Panc1 (cell line): ENCODE measurements at regions not wholly inside any gene's neighbourhood (a gene's known extent, or its start where the extent isn't known, plus 50 kb on each side); places are given as distances from the start of the nearest gene placed in this dataset.

Experiments used
- ATAC-seq: fragments of 200-7000 bp; cut with Tn5 transposase; 2 replicates; pipeline ENCODE4 v1.9.1; 2020; ENCODE audit warnings: mild to moderate bottlenecking, moderate library complexity
- BruUV-seq: library from RNA; stranded (reverse); fragments of 400-500 nt; replicated peaks from 2 replicates; lab custom pipeline; 2021; lab: Mats Ljungman, UMichigan
- CTCF ChIA-PET: fragments of 300-600 bp; sonication (Branson Sonifier 250); formaldehyde crosslinking; loops from one replicate; lab custom pipeline; 2022; ENCODE audit warnings: antibody characterized with exemption; lab: Charles Lee
- POLR2A ChIA-PET: fragments of 300-600 bp; sonication (Branson Sonifier 250); formaldehyde crosslinking; loops from one replicate; lab custom pipeline; 2022; ENCODE audit warnings: antibody characterized with exemption; lab: Charles Lee
- DNase-seq: peaks from one replicate; pipeline ENCODE4 v3.0.0-alpha.2; 2010; ENCODE audit warnings: low read depth, low spot score
- H3K27ac ChIP-seq: 2 replicates; pipeline ENCODE4 v1.5.1; 2011; ENCODE audit warnings: mild to moderate bottlenecking, low read length, inconsistent platforms
- H3K27me3 ChIP-seq: fragments of 200-500 bp; sonication (Bioruptor generic); 2 replicates; pipeline ENCODE4 v1.6.0; 2014; ENCODE audit warnings: low read length, inconsistent platforms; ENCODE audit not compliant: control insufficient read depth, insufficient read depth
- H3K36me3 ChIP-seq: fragments of 200-500 bp; sonication (Bioruptor generic); 2 replicates; pipeline ENCODE4 v1.5.1; 2014; ENCODE audit warnings: inconsistent platforms, mild to moderate bottlenecking, low read length, moderate library complexity; ENCODE audit not compliant: control insufficient read depth, insufficient read depth
- H3K4me1 ChIP-seq: 2 replicates; pipeline ENCODE4 v1.5.1; 2011; ENCODE audit warnings: inconsistent platforms, mild to moderate bottlenecking, low read length, moderate library complexity; ENCODE audit not compliant: control insufficient read depth, insufficient read depth
- H3K4me3 ChIP-seq, 2 experiments: 2 replicates each; pipeline ENCODE4 v1.5.1; 2011 to 2012; ENCODE audit warnings: low read depth in 2 of 2, low read length in 2 of 2, mild to moderate bottlenecking in 2 of 2, inconsistent platforms in 1 of 2, moderate library complexity in 1 of 2
- H3K9me3 ChIP-seq: fragments of 200-500 bp; sonication (Bioruptor generic); 2 replicates; pipeline ENCODE4 v1.5.1; 2014; ENCODE audit warnings: low read depth, mild to moderate bottlenecking, inconsistent platforms, low read length, moderate library complexity; ENCODE audit not compliant: control insufficient read depth, insufficient read depth
- POLR2AphosphoS5 ChIP-seq: IDR thresholded peaks from 2 replicates; pipeline ENCODE4 v1.6.1; 2012; ENCODE audit warnings: mild to moderate bottlenecking, low read depth, low read length, moderate library complexity
- REST ChIP-seq, 2 experiments: IDR thresholded peaks; 2 replicates each; pipeline ENCODE4 v1.6.1; 2011 to 2012; ENCODE audit warnings: low read depth in 2 of 2, control low read depth in 1 of 2, low read length in 1 of 2, mild to moderate bottlenecking in 1 of 2, moderate library complexity in 1 of 2; ENCODE audit not compliant: insufficient read depth in 1 of 2
- SIN3A ChIP-seq: IDR thresholded peaks from 2 replicates; pipeline ENCODE4 v1.6.1; 2012; ENCODE audit warnings: low read depth, mild to moderate bottlenecking, low read length, moderate library complexity, borderline replicate concordance; ENCODE audit not compliant: insufficient read depth
- TCF7L2 ChIP-seq: IDR thresholded peaks from 2 replicates; pipeline ENCODE4 v1.6.1; 2011; ENCODE audit warnings: mild to moderate bottlenecking, low read depth, low read length, inconsistent platforms
- in situ Hi-C: cut with HindIII; loops from 2 replicates; pipeline ENCODE4 v1.10.0; 2016; ENCODE audit warnings: low sequenced_read_pairs, low pct_unique_long_range_greater_than_20kb
- intact Hi-C: fragments of 100-400 bp; cut with micrococcal nuclease; formaldehyde crosslinking; loops from one replicate; pipeline ENCODE4 v1.10.0; 2022; ENCODE audit not compliant: unreplicated experiment
- TF ChIP-seq, protein P1 (sequence below): fragments of 450-650 bp; IDR thresholded peaks from 2 replicates; pipeline ENCODE4 v1.5.1; 2017; ENCODE audit warnings: mild to moderate bottlenecking

- no peak overlapping the region for H3K27ac ChIP-seq
- intact Hi-C loops, result no loop called here
- no peak overlapping the region for H3K4me3 ChIP-seq
- 0 out of 2 replicates have a peak, but pooled peaks cover 8% of the 10 kb centered on the region for H3K4me1 ChIP-seq
- POLR2A ChIA-PET, result interaction anchor here (0.6 kb wide), 2 partner anchors 35 to 195 kb away, joined by 4 to 14 read pairs; no protein-coding TSS in a partner anchor
- DNase-seq, result no peak
- H3K27me3 ChIP-seq, result no peaks in the 10 kb centered on the region
- TF ChIP-seq, protein P1, sequence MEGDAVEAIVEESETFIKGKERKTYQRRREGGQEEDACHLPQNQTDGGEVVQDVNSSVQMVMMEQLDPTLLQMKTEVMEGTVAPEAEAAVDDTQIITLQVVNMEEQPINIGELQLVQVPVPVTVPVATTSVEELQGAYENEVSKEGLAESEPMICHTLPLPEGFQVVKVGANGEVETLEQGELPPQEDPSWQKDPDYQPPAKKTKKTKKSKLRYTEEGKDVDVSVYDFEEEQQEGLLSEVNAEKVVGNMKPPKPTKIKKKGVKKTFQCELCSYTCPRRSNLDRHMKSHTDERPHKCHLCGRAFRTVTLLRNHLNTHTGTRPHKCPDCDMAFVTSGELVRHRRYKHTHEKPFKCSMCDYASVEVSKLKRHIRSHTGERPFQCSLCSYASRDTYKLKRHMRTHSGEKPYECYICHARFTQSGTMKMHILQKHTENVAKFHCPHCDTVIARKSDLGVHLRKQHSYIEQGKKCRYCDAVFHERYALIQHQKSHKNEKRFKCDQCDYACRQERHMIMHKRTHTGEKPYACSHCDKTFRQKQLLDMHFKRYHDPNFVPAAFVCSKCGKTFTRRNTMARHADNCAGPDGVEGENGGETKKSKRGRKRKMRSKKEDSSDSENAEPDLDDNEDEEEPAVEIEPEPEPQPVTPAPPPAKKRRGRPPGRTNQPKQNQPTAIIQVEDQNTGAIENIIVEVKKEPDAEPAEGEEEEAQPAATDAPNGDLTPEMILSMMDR, result no peak
- no peak for TF ChIP-seq REST (IDR thresholded peaks at IDR 0.05; ENCODE audit: insufficient read depth in 1 of 2, low read depth in 2 of 2, low read length in 1 of 2)
- no peak for TF ChIP-seq POLR2AphosphoS5
- no peak for TF ChIP-seq SIN3A
- TF ChIP-seq TCF7L2, result no peak
- no peaks in the 10 kb centered on the region for H3K9me3 ChIP-seq
- in situ Hi-C loops, result no loop called here
- ATAC-seq, result no peak
- H3K36me3 ChIP-seq, result no peaks in the 10 kb centered on the region
- CTCF ChIA-PET, result no interaction called here
- BruUV-seq, result no TSS peak
Observed at GRCh38 chr17:31691251-31691905, 167.7 kb downstream of the COPRS start.

- DNase-seq (no peak), ATAC-seq (peak; percentile 49; the same call in 1 of the 2 replicates)
- Histone ChIP-seq H3K36me3 (no peaks in the 10 kb centered on the region), H3K27me3 (no peaks in the 10 kb centered on the region), H3K4me3 (no peak overlapping the region), H3K9me3 (no peaks in the 10 kb centered on the region), H3K4me1 (0 out of 2 replicates have a peak, but pooled peaks cover 5% of the 10 kb centered on the region), H3K27ac (no peak overlapping the region)
- TF ChIP-seq, protein P1, result no peak
- ChIA-PET POLR2A (no interaction called here), CTCF (no interaction called here)
- BruUV-seq, result no TSS peak
- in situ Hi-C loops (no loop called here), intact Hi-C loops (no loop called here)
Observed at GRCh38 chr17:31690151-31690551, 168.9 kb downstream of the COPRS start.
